HL-60 (cell line): ENCODE measurements at regions not wholly inside any gene's neighbourhood (a gene's known extent, or its start where the extent isn't known, plus 50 kb on each side); places are given as distances from the start of the nearest gene placed in this dataset.

ENCODE experiments used
- DNase-seq, 2 experiments: peaks; one replicate each; pipeline ENCODE4 v3.0.0-alpha.2; 2010 to 2020; ENCODE audit warnings: low read depth in 1 of 2, low spot score in 1 of 2
- H3K27ac ChIP-seq: fragments of 250-450 bp; sonication (Bioruptor Pico); replicated peaks from 2 replicates; pipeline ENCODE4 v1.5.1; 2020; ENCODE audit warnings: mild to moderate bottlenecking, moderate library complexity
- H3K27me3 ChIP-seq: fragments of 250-450 bp; sonication (Bioruptor Pico); 2 replicates; pipeline ENCODE4 v1.5.1; 2021; ENCODE audit warnings: mild to moderate bottlenecking, moderate library complexity; ENCODE audit not compliant: insufficient read depth, poor library complexity, severe bottlenecking
- H3K4me3 ChIP-seq: replicated peaks from 2 replicates; pipeline ENCODE4 v1.5.1; 2011; ENCODE audit warnings: mild to moderate bottlenecking, control low read depth, low read length; ENCODE audit not compliant: insufficient read depth
- CTCF ChIP-seq: IDR thresholded peaks from one replicate; pipeline ENCODE4 v1.5.1; 2011; ENCODE audit warnings: low read length, control low read depth, inconsistent platforms; ENCODE audit not compliant: insufficient read depth
- GABPA ChIP-seq: IDR thresholded peaks from 2 replicates; pipeline ENCODE4 v1.6.1; 2012; ENCODE audit warnings: low read depth
- POLR2AphosphoS5 ChIP-seq: IDR thresholded peaks from 2 replicates; pipeline ENCODE4 v1.6.1; 2012; ENCODE audit warnings: low read depth
- REST ChIP-seq: IDR thresholded peaks from 2 replicates; pipeline ENCODE4 v1.6.1; 2012; ENCODE audit warnings: low read depth; ENCODE audit not compliant: insufficient replicate concordance
- SPI1 ChIP-seq: IDR thresholded peaks from 2 replicates; pipeline ENCODE4 v1.6.1; 2012; ENCODE audit warnings: low read depth, mild to moderate bottlenecking, borderline replicate concordance

- no peak for DNase-seq
- Histone ChIP-seq H3K27ac (no peak overlapping the region), H3K27me3 (no peaks in the 10 kb centered on the region), H3K4me3 (no peak overlapping the region)
- no peak for TF ChIP-seq POLR2AphosphoS5
- no peak for TF ChIP-seq SPI1
- no peak for TF ChIP-seq GABPA
- no peak for TF ChIP-seq CTCF
- no peak for TF ChIP-seq REST
These were observed 822.9 kb downstream of the RNF144A start for GRCh38 chr2:7740114-7740513.

- TF ChIP-seq CTCF = no peak
- TF ChIP-seq REST = no peak
- TF ChIP-seq POLR2AphosphoS5 = no peak
- TF ChIP-seq SPI1 = no peak
- no peak for TF ChIP-seq GABPA
- Histone ChIP-seq H3K27ac (no peak overlapping the region), H3K4me3 (no peak overlapping the region), H3K27me3 (no peaks in the 10 kb centered on the region)
- DNase-seq = no peak
These were observed 825.1 kb downstream of the RNF144A start for GRCh38 chr2:7742301-7742700.

- DNase-seq = no peak
- Histone ChIP-seq H3K4me3 (no peak overlapping the region), H3K27ac (no peak overlapping the region), H3K27me3 (no peaks in the 10 kb centered on the region)
- TF ChIP-seq POLR2AphosphoS5 = no peak
- TF ChIP-seq SPI1 = no peak
- no peak for TF ChIP-seq GABPA
- no peak for TF ChIP-seq REST
- no peak for TF ChIP-seq CTCF
These were observed 827.6 kb downstream of the RNF144A start for GRCh38 chr2:7744827-7745226.
